Right lobe of liver (tissue), 4 donors: ENCODE measurements at regions not wholly inside any gene's neighbourhood (a gene's known extent, or its start where the extent isn't known, plus 50 kb on each side); places are given as distances from the start of the nearest gene placed in this dataset.

Experiments used
- POLR2A ChIP-seq: fragments of 450-650 bp; IDR thresholded peaks from one replicate; pipeline ENCODE4 v1.6.1; 2017; ENCODE audit warnings: antibody characterized with exemption, mild to moderate bottlenecking
- TF ChIP-seq, protein P1 (sequence below), 4 donors: fragments of 200-600 bp in 3 of 4; fragments of 450-650 bp in 1 of 4; IDR thresholded peaks; one replicate each; pipeline versions ENCODE4 v1.5.1 to v1.8.0; 2016 to 2022; ENCODE audit warnings: antibody characterized with exemption in 4 of 4, mild to moderate bottlenecking in 2 of 4
- donor health status: DM: no; HTN: no; CAD: no.
- donor health status: DM: no; HTN: no; CAD: no.
- donor health status: DM: no; HTN: yes; CAD: no.

DNA sequence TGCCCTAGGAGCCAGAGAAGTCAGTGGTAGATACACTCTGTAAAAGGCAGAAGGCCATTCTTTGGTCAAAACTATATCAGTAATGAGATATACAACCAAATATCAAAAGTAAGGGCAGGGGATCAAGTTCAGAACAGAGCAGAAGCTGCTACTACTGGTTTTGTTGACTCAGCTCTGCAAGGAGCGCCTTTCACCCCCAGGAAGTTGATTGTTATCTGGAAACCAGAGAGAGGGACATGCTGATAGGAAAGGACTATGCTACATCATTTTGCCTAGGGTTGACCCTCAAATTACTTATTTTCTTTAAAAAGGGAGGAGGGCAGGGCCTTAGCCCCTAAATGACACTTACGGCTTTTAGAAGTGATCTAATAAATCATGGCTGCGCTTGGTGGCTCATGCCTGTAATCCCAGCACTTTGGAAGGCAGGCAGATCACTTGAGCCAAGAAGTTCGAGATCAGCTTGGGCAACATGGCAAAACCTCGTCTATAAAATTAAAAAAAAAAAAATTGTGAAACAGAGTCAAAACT, 194.0 kb downstream of the KLHL28 start:
- TF ChIP-seq, protein P1, sequence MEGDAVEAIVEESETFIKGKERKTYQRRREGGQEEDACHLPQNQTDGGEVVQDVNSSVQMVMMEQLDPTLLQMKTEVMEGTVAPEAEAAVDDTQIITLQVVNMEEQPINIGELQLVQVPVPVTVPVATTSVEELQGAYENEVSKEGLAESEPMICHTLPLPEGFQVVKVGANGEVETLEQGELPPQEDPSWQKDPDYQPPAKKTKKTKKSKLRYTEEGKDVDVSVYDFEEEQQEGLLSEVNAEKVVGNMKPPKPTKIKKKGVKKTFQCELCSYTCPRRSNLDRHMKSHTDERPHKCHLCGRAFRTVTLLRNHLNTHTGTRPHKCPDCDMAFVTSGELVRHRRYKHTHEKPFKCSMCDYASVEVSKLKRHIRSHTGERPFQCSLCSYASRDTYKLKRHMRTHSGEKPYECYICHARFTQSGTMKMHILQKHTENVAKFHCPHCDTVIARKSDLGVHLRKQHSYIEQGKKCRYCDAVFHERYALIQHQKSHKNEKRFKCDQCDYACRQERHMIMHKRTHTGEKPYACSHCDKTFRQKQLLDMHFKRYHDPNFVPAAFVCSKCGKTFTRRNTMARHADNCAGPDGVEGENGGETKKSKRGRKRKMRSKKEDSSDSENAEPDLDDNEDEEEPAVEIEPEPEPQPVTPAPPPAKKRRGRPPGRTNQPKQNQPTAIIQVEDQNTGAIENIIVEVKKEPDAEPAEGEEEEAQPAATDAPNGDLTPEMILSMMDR (IDR thresholded peaks at IDR 0.05) = no peak
- no peak for TF ChIP-seq POLR2A
